Neural progenitor cell (in vitro differentiated cells): ENCODE measurements at regions not wholly inside any gene's neighbourhood (a gene's known extent, or its start where the extent isn't known, plus 50 kb on each side); places are given as distances from the start of the nearest gene placed in this dataset.

Experiments
- CTCF ChIP-seq: fragments of 200-600 bp; sonication (generic); IDR thresholded peaks from 2 replicates; pipeline ENCODE4 v1.5.1; 2017; ENCODE audit warnings: antibody characterized with exemption, mild to moderate bottlenecking
- EZH2phosphoT487 ChIP-seq: fragments of 200-600 bp; sonication (generic); IDR thresholded peaks from 2 replicates; pipeline ENCODE4 v1.6.1; 2017; ENCODE audit warnings: antibody characterized with exemption

DNA sequence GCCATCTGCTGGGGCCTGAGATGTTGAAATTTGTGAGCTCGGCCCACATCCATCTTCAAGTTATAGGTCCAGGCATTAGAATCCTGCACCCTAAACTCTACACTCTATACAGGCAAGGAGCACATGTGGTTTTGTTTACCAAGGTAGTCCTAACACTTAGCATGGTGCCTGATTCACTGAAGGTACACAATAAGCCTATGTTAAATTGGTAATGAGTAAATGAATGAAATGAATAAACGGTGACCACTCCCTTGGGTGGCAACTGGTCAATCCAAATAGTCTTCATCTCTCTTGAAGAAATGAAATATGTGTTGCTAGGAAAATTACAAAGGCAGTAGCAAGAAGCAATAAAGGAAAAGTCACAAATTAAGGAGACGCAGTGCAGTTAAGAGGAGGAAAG is 359.3 kb upstream of the UBE2E2 start:
- TF ChIP-seq CTCF (no peak), EZH2phosphoT487 (no peak)
